ENCODE measurements at regions not wholly inside any gene's neighbourhood (a gene's known extent, or its start where the extent isn't known, plus 50 kb on each side); places are given as distances from the start of the nearest gene placed in this dataset.

DNA sequence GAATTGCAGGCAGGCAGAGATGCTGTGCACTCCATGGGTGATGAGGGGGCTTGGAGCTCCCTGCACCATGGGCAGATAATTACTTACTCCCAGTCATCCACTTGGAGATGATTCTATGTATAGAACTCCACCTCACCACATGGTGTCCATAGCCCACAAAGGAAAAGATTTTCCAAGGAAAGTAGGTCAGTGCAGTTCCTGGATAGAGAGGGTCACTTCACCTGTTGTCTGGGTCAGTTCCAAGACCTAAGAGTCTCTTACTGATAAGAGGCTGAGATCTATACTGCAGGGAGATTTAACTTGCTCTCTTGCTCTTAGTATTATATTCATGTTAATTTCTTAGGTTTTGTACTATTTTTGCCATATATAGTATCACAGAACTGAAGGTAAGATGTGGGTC lies 113.9 kb upstream of the BRINP1 start:
- TF ChIP-seq, protein P1, sequence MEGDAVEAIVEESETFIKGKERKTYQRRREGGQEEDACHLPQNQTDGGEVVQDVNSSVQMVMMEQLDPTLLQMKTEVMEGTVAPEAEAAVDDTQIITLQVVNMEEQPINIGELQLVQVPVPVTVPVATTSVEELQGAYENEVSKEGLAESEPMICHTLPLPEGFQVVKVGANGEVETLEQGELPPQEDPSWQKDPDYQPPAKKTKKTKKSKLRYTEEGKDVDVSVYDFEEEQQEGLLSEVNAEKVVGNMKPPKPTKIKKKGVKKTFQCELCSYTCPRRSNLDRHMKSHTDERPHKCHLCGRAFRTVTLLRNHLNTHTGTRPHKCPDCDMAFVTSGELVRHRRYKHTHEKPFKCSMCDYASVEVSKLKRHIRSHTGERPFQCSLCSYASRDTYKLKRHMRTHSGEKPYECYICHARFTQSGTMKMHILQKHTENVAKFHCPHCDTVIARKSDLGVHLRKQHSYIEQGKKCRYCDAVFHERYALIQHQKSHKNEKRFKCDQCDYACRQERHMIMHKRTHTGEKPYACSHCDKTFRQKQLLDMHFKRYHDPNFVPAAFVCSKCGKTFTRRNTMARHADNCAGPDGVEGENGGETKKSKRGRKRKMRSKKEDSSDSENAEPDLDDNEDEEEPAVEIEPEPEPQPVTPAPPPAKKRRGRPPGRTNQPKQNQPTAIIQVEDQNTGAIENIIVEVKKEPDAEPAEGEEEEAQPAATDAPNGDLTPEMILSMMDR (IDR thresholded peaks at IDR 0.05 in 8 of 11, conservative IDR thresholded peaks at IDR 0.05 in 3 of 11): no peak
- TF ChIP-seq POLR2A (IDR thresholded peaks at IDR 0.05) (no peak), POLR2AphosphoS5 (IDR thresholded peaks at IDR 0.05) (no peak)

Measured in spleen (tissue), 7 donors.